ENCODE measurements at regions not wholly inside any gene's neighbourhood (a gene's known extent, or its start where the extent isn't known, plus 50 kb on each side); places are given as distances from the start of the nearest gene placed in this dataset.

DNA sequence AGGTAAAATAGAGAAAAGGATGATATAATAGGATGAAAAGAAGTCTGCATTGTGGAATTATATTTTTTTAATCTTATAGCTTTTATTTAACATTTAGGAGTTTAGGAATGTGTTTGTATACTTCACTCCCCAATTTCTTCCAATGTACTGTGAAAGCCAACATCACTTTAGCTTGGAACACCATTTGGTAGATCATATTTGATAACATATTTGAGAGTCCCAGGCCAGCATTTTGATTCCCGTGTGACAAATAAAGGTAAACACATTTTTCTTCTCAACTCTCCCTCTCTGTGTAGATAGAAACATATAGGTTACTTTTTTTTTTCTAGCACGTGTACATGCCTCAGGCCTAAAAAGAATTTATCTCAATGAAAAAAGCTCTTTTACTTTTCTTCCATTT, 1551.3 kb downstream of the CDH8 start:
- TF ChIP-seq CTCF (IDR thresholded peaks at IDR 0.05): no peak
- no peak for TF ChIP-seq POLR2A (IDR thresholded peaks at IDR 0.05)

Data from uterus (tissue), 2 donors.